ENCODE measurements at regions not wholly inside any gene's neighbourhood (a gene's known extent, or its start where the extent isn't known, plus 50 kb on each side); places are given as distances from the start of the nearest gene placed in this dataset.
"Not testable (repeated sequence)": the region's sequence is repeated elsewhere in the genome, so short reads cannot be mapped to it uniquely, and the experiment has no call there.

GRCh38 chr4:64146030-64146429 is 263.2 kb downstream of the TECRL start:
- H3K27me3 ChIP-seq (ENCODE audit: control insufficient read depth, insufficient read depth, low read length): no peaks in the 10 kb centered on the region
- H3K36me3 ChIP-seq (ENCODE audit: control insufficient read depth, insufficient read depth, low read length): no peaks in the 10 kb centered on the region
- H3K4me3 ChIP-seq (ENCODE audit: low read length): no peak overlapping the region
- H3K4me1 ChIP-seq (ENCODE audit: control insufficient read depth, insufficient read depth, low read length): no peaks in the 10 kb centered on the region
- no peaks in the 10 kb centered on the region for H3K9me3 ChIP-seq (ENCODE audit: control insufficient read depth, low read depth, low read length)
- DNase-seq: peak in 1 of 2 donors; percentile 3
- H3K27ac ChIP-seq (ENCODE audit: low read length): no peak overlapping the region
- 58% methylated on average over 2 of the region's 3 CpGs for WGBS (ENCODE audit: insufficient coverage, low lambda C conversion rate)

DNA sequence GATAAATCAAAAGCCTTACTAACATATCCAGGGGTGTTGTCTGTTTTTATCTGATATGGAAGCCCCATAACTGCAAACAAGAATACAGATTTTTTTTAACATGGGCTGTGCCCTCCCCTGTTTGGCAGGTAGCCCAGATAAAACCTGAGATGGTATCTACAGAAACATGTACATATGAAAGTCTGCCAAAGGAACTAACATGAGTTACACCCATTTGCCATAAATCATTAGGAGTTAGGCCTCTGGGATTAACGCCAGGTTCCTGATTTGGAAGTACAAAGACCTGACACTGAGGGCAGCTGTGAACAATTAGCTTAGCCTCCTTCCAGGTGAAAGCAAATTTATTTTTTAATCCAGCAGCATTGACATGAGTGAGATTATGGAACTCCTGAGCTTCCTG is 264.3 kb downstream of the TECRL start:
- H3K27ac ChIP-seq (ENCODE audit: low read length): no peak overlapping the region
- H3K27me3 ChIP-seq (ENCODE audit: control insufficient read depth, insufficient read depth, low read length): no peaks in the 10 kb centered on the region
- no peak overlapping the region for H3K4me3 ChIP-seq (ENCODE audit: low read length)
- WGBS (ENCODE audit: insufficient coverage, low lambda C conversion rate): no CpG with 5 or more reads among the region's 1 CpG
- no peaks in the 10 kb centered on the region for H3K36me3 ChIP-seq (ENCODE audit: control insufficient read depth, insufficient read depth, low read length)
- H3K9me3 ChIP-seq (ENCODE audit: control insufficient read depth, low read depth, low read length): no peaks in the 10 kb centered on the region
- no peak for DNase-seq
- no peaks in the 10 kb centered on the region for H3K4me1 ChIP-seq (ENCODE audit: control insufficient read depth, insufficient read depth, low read length)

DNA sequence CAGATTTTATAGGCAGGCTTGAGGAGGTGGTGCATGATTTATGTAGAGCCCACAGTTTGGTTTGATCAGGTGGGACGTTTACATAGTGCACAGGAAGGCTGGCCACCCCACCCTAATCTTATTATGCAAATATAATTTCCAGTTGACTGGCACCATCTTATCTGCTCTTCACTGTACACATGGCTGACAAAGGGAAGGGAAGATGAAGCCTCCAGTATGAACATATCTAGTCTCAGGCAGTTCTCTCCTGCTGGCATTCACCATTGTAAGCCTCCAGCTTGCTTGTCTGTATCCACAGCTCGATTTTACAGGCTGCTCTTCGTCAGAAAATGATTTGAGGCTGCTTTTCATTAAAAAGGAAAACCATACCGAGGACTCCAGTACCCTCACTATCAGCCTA is 278.3 kb downstream of the TECRL start:
- H3K9me3 ChIP-seq (ENCODE audit: control insufficient read depth, low read depth, low read length): no peaks in the 10 kb centered on the region
- no peak overlapping the region for H3K4me3 ChIP-seq (ENCODE audit: low read length)
- H3K27ac ChIP-seq (ENCODE audit: low read length): no peak overlapping the region
- no peak for DNase-seq
- no CpG with 5 or more reads among the region's 4 CpGs for WGBS (ENCODE audit: insufficient coverage, low lambda C conversion rate)
- H3K4me1 ChIP-seq (ENCODE audit: control insufficient read depth, insufficient read depth, low read length): no peaks in the 10 kb centered on the region
- H3K27me3 ChIP-seq (ENCODE audit: control insufficient read depth, insufficient read depth, low read length): no peaks in the 10 kb centered on the region
- H3K36me3 ChIP-seq (ENCODE audit: control insufficient read depth, insufficient read depth, low read length): no peaks in the 10 kb centered on the region

DNA sequence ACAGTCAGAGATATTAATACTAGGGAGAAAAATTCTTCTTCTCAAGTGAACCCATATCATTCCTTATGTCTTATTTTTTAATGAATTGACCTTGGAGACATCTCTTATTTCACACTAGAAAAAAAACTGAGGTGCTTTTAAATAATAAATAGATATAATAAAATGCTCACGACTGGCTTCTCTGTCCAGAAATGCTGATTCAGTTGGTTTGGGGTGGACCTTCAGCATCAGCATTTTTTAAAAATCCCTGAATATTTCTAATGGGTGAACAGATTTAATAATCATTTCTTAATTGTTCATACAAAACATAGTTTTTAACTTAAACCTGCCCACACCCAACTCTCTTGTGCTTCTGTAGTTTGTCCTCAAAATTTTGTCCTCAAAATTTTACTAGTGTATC is 283.9 kb downstream of the TECRL start:
- no peaks in the 10 kb centered on the region for H3K27me3 ChIP-seq (ENCODE audit: control insufficient read depth, insufficient read depth, low read length)
- H3K36me3 ChIP-seq (ENCODE audit: control insufficient read depth, insufficient read depth, low read length): no peaks in the 10 kb centered on the region
- WGBS (ENCODE audit: insufficient coverage, low lambda C conversion rate): 80% methylated on average over 1 of the region's 1 CpG
- DNase-seq: no peak
- no peak overlapping the region for H3K27ac ChIP-seq (ENCODE audit: low read length)
- no peaks in the 10 kb centered on the region for H3K4me1 ChIP-seq (ENCODE audit: control insufficient read depth, insufficient read depth, low read length)
- no peak overlapping the region for H3K4me3 ChIP-seq (ENCODE audit: low read length)
- peaks cover 6% of the 10 kb centered on the region for H3K9me3 ChIP-seq (ENCODE audit: control insufficient read depth, low read depth, low read length)

GRCh38 chr4:64121803-64122202 is 287.4 kb downstream of the TECRL start:
- Histone ChIP-seq H3K36me3 (ENCODE audit: control insufficient read depth, insufficient read depth, low read length) (no peaks in the 10 kb centered on the region), H3K4me3 (ENCODE audit: low read length) (no peak overlapping the region), H3K27me3 (ENCODE audit: control insufficient read depth, insufficient read depth, low read length) (no peaks in the 10 kb centered on the region), H3K9me3 (ENCODE audit: control insufficient read depth, low read depth, low read length) (peaks cover 6% of the 10 kb centered on the region), H3K4me1 (ENCODE audit: control insufficient read depth, insufficient read depth, low read length) (no peaks in the 10 kb centered on the region), H3K27ac (ENCODE audit: low read length) (no peak overlapping the region)
- WGBS (ENCODE audit: insufficient coverage, low lambda C conversion rate): 100% methylated on average over 1 of the region's 4 CpGs
- DNase-seq: no peak

GRCh38 chr4:64105903-64106302 is 303.3 kb downstream of the TECRL start:
- no peaks in the 10 kb centered on the region for H3K36me3 ChIP-seq (ENCODE audit: control insufficient read depth, insufficient read depth, low read length)
- no peak overlapping the region for H3K4me3 ChIP-seq (ENCODE audit: low read length)
- H3K27ac ChIP-seq (ENCODE audit: low read length): no peak overlapping the region
- no peak for DNase-seq
- no peaks in the 10 kb centered on the region for H3K27me3 ChIP-seq (ENCODE audit: control insufficient read depth, insufficient read depth, low read length)
- WGBS (ENCODE audit: insufficient coverage, low lambda C conversion rate): 33% methylated on average over 1 of the region's 1 CpG
- H3K4me1 ChIP-seq (ENCODE audit: control insufficient read depth, insufficient read depth, low read length): no peaks in the 10 kb centered on the region
- no peaks in the 10 kb centered on the region for H3K9me3 ChIP-seq (ENCODE audit: control insufficient read depth, low read depth, low read length)

- no CpG with 5 or more reads among the region's 1 CpG for WGBS (ENCODE audit: insufficient coverage, low lambda C conversion rate)
- no peaks in the 10 kb centered on the region for H3K27me3 ChIP-seq (ENCODE audit: control insufficient read depth, insufficient read depth, low read length)
- H3K4me1 ChIP-seq (ENCODE audit: control insufficient read depth, insufficient read depth, low read length): no peaks in the 10 kb centered on the region
- H3K4me3 ChIP-seq (ENCODE audit: low read length): no peak overlapping the region
- H3K27ac ChIP-seq (ENCODE audit: low read length): no peak overlapping the region
- H3K36me3 ChIP-seq (ENCODE audit: control insufficient read depth, insufficient read depth, low read length): no peaks in the 10 kb centered on the region
- no peak for DNase-seq
- H3K9me3 ChIP-seq (ENCODE audit: control insufficient read depth, low read depth, low read length): peaks cover 3% of the 10 kb centered on the region
Measured at GRCh38 chr4:64095398-64095797, 313.9 kb downstream of the TECRL start.

GRCh38 chr4:64079316-64079715 is 329.9 kb downstream of the TECRL start:
- no peaks in the 10 kb centered on the region for H3K9me3 ChIP-seq (ENCODE audit: control insufficient read depth, low read depth, low read length)
- H3K27ac ChIP-seq (ENCODE audit: low read length): no peak overlapping the region
- H3K36me3 ChIP-seq (ENCODE audit: control insufficient read depth, insufficient read depth, low read length): no peaks in the 10 kb centered on the region
- H3K4me3 ChIP-seq (ENCODE audit: low read length): no peak overlapping the region
- no peaks in the 10 kb centered on the region for H3K4me1 ChIP-seq (ENCODE audit: control insufficient read depth, insufficient read depth, low read length)
- no peak for DNase-seq
- H3K27me3 ChIP-seq (ENCODE audit: control insufficient read depth, insufficient read depth, low read length): no peaks in the 10 kb centered on the region

DNA sequence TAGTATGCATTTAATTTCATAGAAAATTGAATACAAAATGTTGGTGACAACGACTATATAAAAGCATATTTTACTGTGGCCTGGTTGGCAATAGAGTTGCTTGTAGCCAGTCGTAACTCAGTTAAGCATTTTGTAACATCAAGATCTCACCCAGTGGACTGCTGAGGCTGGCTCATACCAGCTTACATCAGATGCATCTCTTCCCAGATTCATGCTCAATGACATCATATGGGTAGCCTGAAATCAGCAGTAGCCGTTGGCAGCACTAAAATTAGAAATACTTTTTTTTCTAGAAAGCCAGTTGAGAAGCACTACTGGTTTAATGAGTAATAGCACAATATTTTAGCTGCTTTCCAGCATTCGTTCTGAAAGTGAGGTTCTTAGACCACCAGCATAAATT is 341.2 kb downstream of the TECRL start:
- H3K4me3 ChIP-seq (ENCODE audit: low read length): no peak overlapping the region
- 83% methylated on average over 1 of the region's 4 CpGs for WGBS (ENCODE audit: insufficient coverage, low lambda C conversion rate)
- no peak overlapping the region for H3K27ac ChIP-seq (ENCODE audit: low read length)

GRCh38 chr4:64062991-64063390 is 346.3 kb downstream of the TECRL start:
- H3K27ac ChIP-seq (ENCODE audit: low read length): no peak overlapping the region
- no peaks in the 10 kb centered on the region for H3K4me1 ChIP-seq (ENCODE audit: control insufficient read depth, insufficient read depth, low read length)
- H3K9me3 ChIP-seq (ENCODE audit: control insufficient read depth, low read depth, low read length): no peaks in the 10 kb centered on the region
- no peaks in the 10 kb centered on the region for H3K36me3 ChIP-seq (ENCODE audit: control insufficient read depth, insufficient read depth, low read length)
- DNase-seq: no peak
- WGBS (ENCODE audit: insufficient coverage, low lambda C conversion rate): no CpG with 5 or more reads among the region's 1 CpG
- no peak overlapping the region for H3K4me3 ChIP-seq (ENCODE audit: low read length)
- H3K27me3 ChIP-seq (ENCODE audit: control insufficient read depth, insufficient read depth, low read length): no peaks in the 10 kb centered on the region

More for the DNA sequence above, 341.2 kb downstream of the TECRL start:
- H3K9me3 ChIP-seq (ENCODE audit: control insufficient read depth, low read depth, low read length): peaks cover 3% of the 10 kb centered on the region
- no peaks in the 10 kb centered on the region for H3K27me3 ChIP-seq (ENCODE audit: control insufficient read depth, insufficient read depth, low read length)
- H3K36me3 ChIP-seq (ENCODE audit: control insufficient read depth, insufficient read depth, low read length): no peaks in the 10 kb centered on the region
- H3K4me1 ChIP-seq (ENCODE audit: control insufficient read depth, insufficient read depth, low read length): no peaks in the 10 kb centered on the region
- DNase-seq: no peak

GRCh38 chr4:64037033-64037432 is 372.2 kb downstream of the TECRL start:
- H3K9me3 ChIP-seq (ENCODE audit: control insufficient read depth, low read depth, low read length); H3K4me3 ChIP-seq (ENCODE audit: low read length); H3K27ac ChIP-seq (ENCODE audit: low read length); H3K36me3 ChIP-seq (ENCODE audit: control insufficient read depth, insufficient read depth, low read length); DNase-seq; H3K4me1 ChIP-seq (ENCODE audit: control insufficient read depth, insufficient read depth, low read length); H3K27me3 ChIP-seq (ENCODE audit: control insufficient read depth, insufficient read depth, low read length): not testable (repeated sequence)
- no CpG with 5 or more reads among the region's 23 CpGs for WGBS (ENCODE audit: insufficient coverage, low lambda C conversion rate)
